A673 (cell line): ENCODE measurements at regions not wholly inside any gene's neighbourhood (a gene's known extent, or its start where the extent isn't known, plus 50 kb on each side); places are given as distances from the start of the nearest gene placed in this dataset.

Source experiments
- EZH2 ChIP-seq: fragments of 200-600 bp; sonication (generic); IDR thresholded peaks from 2 replicates; pipeline ENCODE4 v1.6.1; 2017; ENCODE audit warnings: borderline replicate concordance, low read depth, mild to moderate bottlenecking, mixed read lengths, antibody characterized with exemption, low read length; ENCODE audit not compliant: poor library complexity, severe bottlenecking
- TF ChIP-seq, protein P1 (sequence below): fragments of 300-800, 200-600 bp; sonication (generic); conservative IDR thresholded peaks from 2 replicates; pipeline ENCODE4 v1.5.1; 2017; ENCODE audit warnings: low read depth, mild to moderate bottlenecking, antibody characterized with exemption, low read length, moderate library complexity, mixed read lengths

DNA sequence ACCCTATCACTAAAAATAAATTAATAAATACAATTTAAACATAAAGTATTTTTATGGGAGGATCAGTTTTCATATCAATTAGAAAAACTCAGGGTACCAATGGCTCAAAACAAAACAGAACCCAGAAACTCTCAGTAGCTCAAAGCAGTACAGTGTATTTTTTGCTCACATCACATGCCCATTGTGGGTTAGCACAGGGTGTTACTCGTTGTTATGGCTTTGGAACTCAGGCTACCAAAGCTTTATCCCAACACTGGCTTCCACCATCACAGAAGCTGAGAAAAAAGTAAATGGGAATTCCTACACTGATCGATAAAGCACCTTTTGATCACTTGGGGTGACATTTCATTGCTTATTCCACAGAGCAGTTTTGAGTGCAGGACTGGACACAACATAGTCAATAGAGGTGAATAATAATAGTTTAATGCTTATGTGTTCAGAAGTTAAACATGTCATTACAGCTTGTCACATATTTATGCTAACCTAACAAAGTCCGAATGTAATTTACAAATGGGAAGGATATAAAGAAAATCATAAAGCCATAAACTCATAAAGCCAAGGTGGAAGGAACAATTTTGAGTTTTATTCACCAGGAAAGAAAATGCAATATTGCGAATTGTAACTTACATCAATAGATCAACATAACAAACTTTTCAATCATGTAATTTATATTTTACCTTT is 484.5 kb upstream of the TMPRSS15 start:
- TF ChIP-seq, protein P1, sequence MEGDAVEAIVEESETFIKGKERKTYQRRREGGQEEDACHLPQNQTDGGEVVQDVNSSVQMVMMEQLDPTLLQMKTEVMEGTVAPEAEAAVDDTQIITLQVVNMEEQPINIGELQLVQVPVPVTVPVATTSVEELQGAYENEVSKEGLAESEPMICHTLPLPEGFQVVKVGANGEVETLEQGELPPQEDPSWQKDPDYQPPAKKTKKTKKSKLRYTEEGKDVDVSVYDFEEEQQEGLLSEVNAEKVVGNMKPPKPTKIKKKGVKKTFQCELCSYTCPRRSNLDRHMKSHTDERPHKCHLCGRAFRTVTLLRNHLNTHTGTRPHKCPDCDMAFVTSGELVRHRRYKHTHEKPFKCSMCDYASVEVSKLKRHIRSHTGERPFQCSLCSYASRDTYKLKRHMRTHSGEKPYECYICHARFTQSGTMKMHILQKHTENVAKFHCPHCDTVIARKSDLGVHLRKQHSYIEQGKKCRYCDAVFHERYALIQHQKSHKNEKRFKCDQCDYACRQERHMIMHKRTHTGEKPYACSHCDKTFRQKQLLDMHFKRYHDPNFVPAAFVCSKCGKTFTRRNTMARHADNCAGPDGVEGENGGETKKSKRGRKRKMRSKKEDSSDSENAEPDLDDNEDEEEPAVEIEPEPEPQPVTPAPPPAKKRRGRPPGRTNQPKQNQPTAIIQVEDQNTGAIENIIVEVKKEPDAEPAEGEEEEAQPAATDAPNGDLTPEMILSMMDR, result no peak
- no peak for TF ChIP-seq EZH2
